ENCODE measurements at regions not wholly inside any gene's neighbourhood (a gene's known extent, or its start where the extent isn't known, plus 50 kb on each side); places are given as distances from the start of the nearest gene placed in this dataset.

- no peak for TF ChIP-seq CTCF (conservative IDR thresholded peaks at IDR 0.05)
- no peak overlapping the region for H3K27ac Mint-ChIP-seq (ENCODE audit: unreplicated experiment)
- DNase-seq (ENCODE audit: low read depth, low spot score), result no peak
- H3K27me3 Mint-ChIP-seq (ENCODE audit: low read depth), result no peaks in the 10 kb centered on the region
- no peaks in the 10 kb centered on the region for H3K36me3 Mint-ChIP-seq (ENCODE audit: low read depth)
- no peaks in the 10 kb centered on the region for H3K9me3 Mint-ChIP-seq
- no peaks in the 10 kb centered on the region for H3K4me1 Mint-ChIP-seq
- H3K4me3 Mint-ChIP-seq, result no peak overlapping the region
Measured at GRCh38 chr14:46215801-46216200, 435.8 kb downstream of the RPL10L start.

GRCh38 chr14:46198676-46199075 lies 452.9 kb downstream of the RPL10L start:
- no peak for TF ChIP-seq CTCF (conservative IDR thresholded peaks at IDR 0.05)
- no peak for DNase-seq (ENCODE audit: low read depth, low spot score)
- Mint-ChIP-seq H3K9me3 (no peaks in the 10 kb centered on the region), H3K27ac (ENCODE audit: unreplicated experiment) (no peak overlapping the region), H3K36me3 (ENCODE audit: low read depth) (no peaks in the 10 kb centered on the region), H3K27me3 (ENCODE audit: low read depth) (no peaks in the 10 kb centered on the region), H3K4me3 (no peak overlapping the region), H3K4me1 (no peaks in the 10 kb centered on the region)

GRCh38 chr14:46197856-46198255 lies 453.7 kb downstream of the RPL10L start:
- Mint-ChIP-seq H3K4me3 (no peak overlapping the region), H3K27ac (ENCODE audit: unreplicated experiment) (no peak overlapping the region), H3K36me3 (ENCODE audit: low read depth) (no peaks in the 10 kb centered on the region), H3K27me3 (ENCODE audit: low read depth) (no peaks in the 10 kb centered on the region), H3K4me1 (no peaks in the 10 kb centered on the region), H3K9me3 (no peaks in the 10 kb centered on the region)
- DNase-seq (ENCODE audit: low read depth, low spot score), result no peak
- TF ChIP-seq CTCF (conservative IDR thresholded peaks at IDR 0.05), result no peak
